ENCODE measurements at regions not wholly inside any gene's neighbourhood (a gene's known extent, or its start where the extent isn't known, plus 50 kb on each side); places are given as distances from the start of the nearest gene placed in this dataset.

GRCh38 chr12:71354871-71355270, 84.7 kb upstream of the LGR5 start:
- Histone ChIP-seq H3K4me1 (ENCODE audit: insufficient read depth, low read length) (no peaks in the 10 kb centered on the region), H3K9me3 (ENCODE audit: low read length) (no peaks in the 10 kb centered on the region), H3K36me3 (replicated peaks in 1 of 2; ENCODE audit: control insufficient read depth in 1 of 2, insufficient read depth in 2 of 2, low read length in 2 of 2) (no peaks in the 10 kb centered on the region), H3K9ac (ENCODE audit: insufficient read depth, low read depth, low read length) (no peak overlapping the region), H4K20me1 (ENCODE audit: insufficient read depth, low read length) (no peaks in the 10 kb centered on the region), H2AFZ (ENCODE audit: low read length) (no peak overlapping the region), H3K27me3 (ENCODE audit: control insufficient read depth in 1 of 2, insufficient read depth in 2 of 2, low read length in 2 of 2) (no peaks in the 10 kb centered on the region), H3K27ac (ENCODE audit: extremely low read length, insufficient read depth, low read length) (no peak overlapping the region), H3K79me2 (ENCODE audit: insufficient read depth, low read length) (no peaks in the 10 kb centered on the region), H3K4me2 (ENCODE audit: low read depth, low read length) (no peak overlapping the region), H3K4me3 (replicated peaks in 1 of 3; ENCODE audit: insufficient read depth in 1 of 3, low read depth in 2 of 3, low read length in 3 of 3) (no peak overlapping the region)
- ChIA-PET CTCF (ENCODE audit: low intra/inter-chr PET ratio, low total read pairs) (no interaction called here), POLR2A (no interaction called here)
- TF ChIP-seq TCF7L2 (IDR thresholded peaks at IDR 0.05; ENCODE audit: low read depth, low read length) (no peak), KLF16 (CRISPR knock-in tag; IDR thresholded peaks at IDR 0.05) (no peak), ZNF569 (CRISPR knock-in tag; IDR thresholded peaks at IDR 0.05; ENCODE audit: borderline replicate concordance) (no peak), ZNF572 (CRISPR knock-in tag; IDR thresholded peaks at IDR 0.05) (no peak), ZBTB39 (CRISPR knock-in tag; IDR thresholded peaks at IDR 0.05) (no peak), CEBPZ (IDR thresholded peaks at IDR 0.05; ENCODE audit: low read length) (no peak), CBFB (CRISPR knock-in tag; IDR thresholded peaks at IDR 0.05) (no peak), TRIM24 (CRISPR knock-in tag; IDR thresholded peaks at IDR 0.05) (no peak), MAFG (CRISPR knock-in tag; IDR thresholded peaks at IDR 0.05) (no peak)
- TF ChIP-seq, protein P1, sequence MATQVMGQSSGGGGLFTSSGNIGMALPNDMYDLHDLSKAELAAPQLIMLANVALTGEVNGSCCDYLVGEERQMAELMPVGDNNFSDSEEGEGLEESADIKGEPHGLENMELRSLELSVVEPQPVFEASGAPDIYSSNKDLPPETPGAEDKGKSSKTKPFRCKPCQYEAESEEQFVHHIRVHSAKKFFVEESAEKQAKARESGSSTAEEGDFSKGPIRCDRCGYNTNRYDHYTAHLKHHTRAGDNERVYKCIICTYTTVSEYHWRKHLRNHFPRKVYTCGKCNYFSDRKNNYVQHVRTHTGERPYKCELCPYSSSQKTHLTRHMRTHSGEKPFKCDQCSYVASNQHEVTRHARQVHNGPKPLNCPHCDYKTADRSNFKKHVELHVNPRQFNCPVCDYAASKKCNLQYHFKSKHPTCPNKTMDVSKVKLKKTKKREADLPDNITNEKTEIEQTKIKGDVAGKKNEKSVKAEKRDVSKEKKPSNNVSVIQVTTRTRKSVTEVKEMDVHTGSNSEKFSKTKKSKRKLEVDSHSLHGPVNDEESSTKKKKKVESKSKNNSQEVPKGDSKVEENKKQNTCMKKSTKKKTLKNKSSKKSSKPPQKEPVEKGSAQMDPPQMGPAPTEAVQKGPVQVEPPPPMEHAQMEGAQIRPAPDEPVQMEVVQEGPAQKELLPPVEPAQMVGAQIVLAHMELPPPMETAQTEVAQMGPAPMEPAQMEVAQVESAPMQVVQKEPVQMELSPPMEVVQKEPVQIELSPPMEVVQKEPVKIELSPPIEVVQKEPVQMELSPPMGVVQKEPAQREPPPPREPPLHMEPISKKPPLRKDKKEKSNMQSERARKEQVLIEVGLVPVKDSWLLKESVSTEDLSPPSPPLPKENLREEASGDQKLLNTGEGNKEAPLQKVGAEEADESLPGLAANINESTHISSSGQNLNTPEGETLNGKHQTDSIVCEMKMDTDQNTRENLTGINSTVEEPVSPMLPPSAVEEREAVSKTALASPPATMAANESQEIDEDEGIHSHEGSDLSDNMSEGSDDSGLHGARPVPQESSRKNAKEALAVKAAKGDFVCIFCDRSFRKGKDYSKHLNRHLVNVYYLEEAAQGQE (IDR thresholded peaks at IDR 0.05; ENCODE audit: borderline replicate concordance in 1 of 2, low read depth in 1 of 2, low read length in 2 of 2): no peak
- TF ChIP-seq, protein P2, sequence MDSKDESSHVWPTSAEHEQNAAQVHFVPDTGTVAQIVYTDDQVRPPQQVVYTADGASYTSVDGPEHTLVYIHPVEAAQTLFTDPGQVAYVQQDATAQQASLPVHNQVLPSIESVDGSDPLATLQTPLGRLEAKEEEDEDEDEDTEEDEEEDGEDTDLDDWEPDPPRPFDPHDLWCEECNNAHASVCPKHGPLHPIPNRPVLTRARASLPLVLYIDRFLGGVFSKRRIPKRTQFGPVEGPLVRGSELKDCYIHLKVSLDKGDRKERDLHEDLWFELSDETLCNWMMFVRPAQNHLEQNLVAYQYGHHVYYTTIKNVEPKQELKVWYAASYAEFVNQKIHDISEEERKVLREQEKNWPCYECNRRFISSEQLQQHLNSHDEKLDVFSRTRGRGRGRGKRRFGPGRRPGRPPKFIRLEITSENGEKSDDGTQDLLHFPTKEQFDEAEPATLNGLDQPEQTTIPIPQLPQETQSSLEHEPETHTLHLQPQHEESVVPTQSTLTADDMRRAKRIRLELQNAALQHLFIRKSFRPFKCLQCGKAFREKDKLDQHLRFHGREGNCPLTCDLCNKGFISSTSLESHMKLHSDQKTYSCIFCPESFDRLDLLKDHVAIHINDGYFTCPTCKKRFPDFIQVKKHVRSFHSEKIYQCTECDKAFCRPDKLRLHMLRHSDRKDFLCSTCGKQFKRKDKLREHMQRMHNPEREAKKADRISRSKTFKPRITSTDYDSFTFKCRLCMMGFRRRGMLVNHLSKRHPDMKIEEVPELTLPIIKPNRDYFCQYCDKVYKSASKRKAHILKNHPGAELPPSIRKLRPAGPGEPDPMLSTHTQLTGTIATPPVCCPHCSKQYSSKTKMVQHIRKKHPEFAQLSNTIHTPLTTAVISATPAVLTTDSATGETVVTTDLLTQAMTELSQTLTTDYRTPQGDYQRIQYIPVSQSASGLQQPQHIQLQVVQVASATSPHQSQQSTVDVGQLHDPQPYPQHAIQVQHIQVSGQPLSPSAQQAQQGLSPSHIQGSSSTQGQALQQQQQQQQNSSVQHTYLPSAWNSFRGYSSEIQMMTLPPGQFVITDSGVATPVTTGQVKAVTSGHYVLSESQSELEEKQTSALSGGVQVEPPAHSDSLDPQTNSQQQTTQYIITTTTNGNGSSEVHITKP (CRISPR knock-in tag; IDR thresholded peaks at IDR 0.05; ENCODE audit: low read depth): no peak
- no peak for DNase-seq (ENCODE audit: low spot score)
- FAIRE-seq: no peak
- no TSS peak for BruUV-seq (replicated peaks)
- in situ Hi-C loops (cut with HindIII; ENCODE audit: extremely low pct_ligation_motif_present, low pct_unique_long_range_greater_than_20kb) (no loop called here), intact Hi-C loops (cut with micrococcal nuclease; ENCODE audit: unreplicated experiment) (no loop called here)
- no peak for ATAC-seq
- WGBS (ENCODE audit: low lambda C conversion rate): 0% methylated on average over 1 of the region's 2 CpGs
